DMS 273 (cell line): ENCODE measurements at regions not wholly inside any gene's neighbourhood (a gene's known extent, or its start where the extent isn't known, plus 50 kb on each side); places are given as distances from the start of the nearest gene placed in this dataset.

ENCODE experiments used
- DNase-seq: peaks from one replicate; lab custom pipeline; 2025; ENCODE audit not compliant: unreplicated experiment; lab: John Stamatoyannopoulos, UW

GRCh38 chr15:31803388-31803884, 226.9 kb upstream of the CHRNA7 start:
- no peak for DNase-seq

DNA sequence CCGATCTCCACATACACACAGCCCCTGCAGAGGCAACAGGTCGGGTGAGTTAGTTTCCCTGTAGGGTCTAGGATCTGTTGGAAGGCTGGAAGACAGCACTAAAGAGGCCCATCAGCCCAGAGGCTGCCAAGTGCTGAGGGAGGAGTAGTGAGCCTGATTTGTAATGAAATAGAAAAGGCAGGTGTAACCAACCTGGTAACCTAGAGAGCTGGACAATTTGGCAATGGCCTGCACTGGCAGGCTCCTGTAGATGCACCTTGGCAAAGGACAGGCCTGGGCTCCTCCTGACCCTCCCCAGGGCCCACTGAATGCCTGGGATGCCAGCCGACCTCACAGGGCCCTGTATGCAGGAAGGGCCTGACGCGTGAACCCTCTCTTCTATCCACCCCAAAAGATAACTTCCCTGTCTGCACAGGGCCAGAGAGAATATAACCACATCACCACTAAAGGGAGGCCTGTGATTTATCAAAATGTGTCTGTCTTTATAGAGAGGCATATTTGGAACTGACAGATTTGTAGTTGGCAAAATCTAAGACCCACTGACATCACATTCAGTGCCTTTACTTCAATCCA, 225.1 kb upstream of the CHRNA7 start:
- DNase-seq, result no peak

DNA sequence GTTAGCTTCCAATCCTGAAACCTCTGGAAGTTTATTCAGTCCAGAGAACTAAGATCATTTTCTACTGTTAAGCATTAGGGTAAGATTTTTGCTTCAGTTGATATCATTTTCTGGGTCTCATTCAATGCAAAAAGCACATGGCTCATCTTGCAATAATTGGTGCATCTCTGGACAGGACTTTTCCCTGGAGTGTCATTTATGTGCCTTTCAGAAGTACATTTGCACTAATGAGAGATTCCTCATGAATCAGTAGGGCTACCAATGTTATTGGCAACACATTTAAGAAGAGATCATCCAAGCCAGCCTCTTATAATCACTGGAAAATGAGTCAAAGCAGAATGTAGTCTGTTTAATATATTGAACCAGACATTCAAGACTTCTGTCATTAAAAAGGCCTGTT, 224.2 kb upstream of the CHRNA7 start:
- DNase-seq, result no peak

DNA sequence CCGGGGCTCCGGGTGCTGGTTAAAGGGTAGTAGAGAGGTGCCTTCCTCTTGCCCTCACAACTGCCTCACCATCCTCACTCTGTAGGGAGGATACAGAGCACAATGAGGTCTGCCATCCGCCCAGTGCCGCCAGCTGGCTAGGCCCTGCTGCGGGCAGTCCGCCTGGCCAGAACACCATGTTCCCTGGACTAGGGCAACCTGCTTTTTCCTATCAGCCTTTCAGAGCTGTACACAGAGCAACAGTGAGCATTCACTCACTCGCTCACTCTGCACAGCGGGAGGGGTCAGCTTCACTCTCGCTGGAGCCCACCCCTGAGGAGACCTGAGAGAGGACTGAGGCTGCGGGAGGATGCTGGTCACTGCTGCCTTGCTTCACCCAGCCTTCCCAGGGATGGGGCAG, 218.7 kb upstream of the CHRNA7 start:
- no peak for DNase-seq

DNA sequence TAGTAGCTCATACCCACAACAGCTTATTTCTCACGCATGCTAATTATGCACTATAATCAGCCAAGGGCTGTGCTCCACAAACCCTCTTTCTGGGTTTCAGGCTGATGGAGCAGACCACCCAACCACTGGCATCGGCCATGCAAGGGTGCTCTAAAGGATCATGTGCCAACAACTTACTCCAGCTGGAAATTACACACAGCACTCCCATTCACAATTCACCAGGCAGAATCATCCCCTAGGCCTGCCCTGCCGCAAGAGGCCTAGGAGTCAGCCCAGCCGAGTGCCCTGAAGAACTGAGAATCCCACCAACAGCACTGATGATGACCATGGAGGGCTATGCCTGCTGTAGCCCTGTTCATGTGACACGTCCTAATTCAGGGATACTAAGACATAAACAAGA, 216.2 kb upstream of the CHRNA7 start:
- DNase-seq, result no peak

DNA sequence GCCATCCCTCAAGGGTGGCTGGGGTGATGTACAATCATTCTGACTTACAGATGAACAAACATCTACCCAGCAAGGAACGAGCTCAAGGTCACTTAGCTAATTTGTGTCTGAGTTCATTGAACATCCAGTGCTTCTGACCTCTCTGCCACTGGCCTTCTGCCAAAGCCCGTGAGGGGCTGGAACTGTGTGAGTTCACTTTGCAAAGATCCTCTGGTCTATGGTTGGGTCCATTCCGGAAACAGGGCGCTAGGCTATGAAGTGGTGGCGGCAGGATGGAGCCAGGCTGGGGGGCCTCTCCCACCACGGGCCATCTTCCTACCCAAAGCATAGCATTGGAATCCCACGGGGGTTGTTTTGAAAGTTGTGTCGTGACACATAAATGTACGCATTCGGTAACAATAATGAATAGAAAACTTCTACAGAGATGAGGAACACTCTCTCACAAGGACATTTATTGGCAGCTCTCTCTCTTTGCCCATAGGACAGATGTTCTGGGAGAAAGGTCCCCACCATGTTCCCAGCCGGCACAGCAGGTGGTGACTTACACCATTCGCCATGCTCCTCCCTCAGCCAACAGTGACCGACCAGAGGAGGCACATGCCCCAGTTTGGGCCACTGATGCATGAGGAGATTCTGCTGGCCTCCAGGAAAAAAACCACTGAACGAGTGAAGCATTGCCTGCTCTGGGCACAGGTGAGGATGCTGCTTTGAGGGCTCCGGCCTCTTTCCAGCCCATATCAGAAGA, 214.7 kb upstream of the CHRNA7 start:
- no peak for DNase-seq

GRCh38 chr15:31822463-31822862, 207.9 kb upstream of the CHRNA7 start:
- DNase-seq, result no peak

DNA sequence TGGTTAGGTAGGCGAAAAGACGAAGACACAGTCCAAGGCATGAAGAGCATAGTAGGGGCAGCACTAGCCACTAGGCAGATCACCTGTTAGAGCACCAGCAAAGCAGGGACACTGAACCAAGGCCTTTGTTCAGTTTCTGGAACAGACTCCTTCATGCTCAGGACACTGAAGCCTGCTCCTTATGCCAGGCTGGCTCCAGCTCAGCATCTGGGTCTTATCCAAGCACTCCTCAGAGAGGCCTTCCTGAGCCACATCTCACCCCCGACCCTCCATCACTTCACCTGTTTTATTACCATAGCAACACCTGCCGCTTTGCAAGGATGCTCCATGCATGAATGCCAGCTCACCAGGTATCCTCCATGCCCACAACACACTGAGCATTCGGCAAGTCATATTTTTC, 206.3 kb upstream of the CHRNA7 start:
- no peak for DNase-seq

- no peak for DNase-seq
Measured at GRCh38 chr15:31828594-31828993, 201.7 kb upstream of the CHRNA7 start.

- no peak for DNase-seq
Measured at GRCh38 chr15:31830591-31830990, 199.7 kb upstream of the CHRNA7 start.

DNA sequence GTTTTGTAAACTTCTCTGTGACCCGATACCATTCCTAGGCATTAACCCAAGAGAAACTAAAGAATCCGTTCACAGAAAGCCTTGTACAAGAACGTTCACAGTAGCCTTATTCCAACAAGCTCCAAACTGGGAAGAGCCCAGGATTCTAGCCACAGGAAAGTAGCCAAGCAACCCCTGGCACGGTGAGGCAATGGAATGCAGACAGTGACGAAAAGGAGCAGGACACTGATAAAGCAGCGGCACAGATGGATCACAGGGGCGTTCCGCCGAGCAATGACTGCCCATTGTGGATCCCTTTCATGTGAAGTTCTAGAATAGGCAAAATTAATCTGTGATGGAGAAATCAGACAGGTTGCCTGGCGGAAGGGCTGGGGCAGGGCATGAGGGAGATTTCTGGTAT, 198.7 kb upstream of the CHRNA7 start:
- DNase-seq, result no peak

GRCh38 chr15:31834654-31835053, 195.7 kb upstream of the CHRNA7 start:
- DNase-seq, result no peak

DNA sequence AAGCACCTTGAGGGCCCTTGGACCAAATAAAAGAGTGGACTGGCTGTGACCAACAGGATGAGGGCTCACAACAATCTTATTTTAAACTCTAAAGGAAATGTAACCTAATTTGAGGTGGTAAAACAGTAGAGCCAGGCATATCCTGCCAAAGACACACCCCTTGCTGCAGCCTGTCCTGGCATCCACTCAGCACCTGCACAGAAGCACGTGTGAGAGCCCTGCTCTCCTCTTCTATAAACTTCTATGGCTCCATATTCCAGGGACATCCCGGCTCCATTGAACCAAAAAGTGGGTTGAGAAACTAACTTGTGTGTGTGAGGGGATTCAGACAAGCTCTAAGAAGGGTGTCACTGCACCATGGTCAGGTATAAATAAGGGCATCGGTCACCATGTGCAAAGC, 190.9 kb upstream of the CHRNA7 start:
- DNase-seq, result no peak

DNA sequence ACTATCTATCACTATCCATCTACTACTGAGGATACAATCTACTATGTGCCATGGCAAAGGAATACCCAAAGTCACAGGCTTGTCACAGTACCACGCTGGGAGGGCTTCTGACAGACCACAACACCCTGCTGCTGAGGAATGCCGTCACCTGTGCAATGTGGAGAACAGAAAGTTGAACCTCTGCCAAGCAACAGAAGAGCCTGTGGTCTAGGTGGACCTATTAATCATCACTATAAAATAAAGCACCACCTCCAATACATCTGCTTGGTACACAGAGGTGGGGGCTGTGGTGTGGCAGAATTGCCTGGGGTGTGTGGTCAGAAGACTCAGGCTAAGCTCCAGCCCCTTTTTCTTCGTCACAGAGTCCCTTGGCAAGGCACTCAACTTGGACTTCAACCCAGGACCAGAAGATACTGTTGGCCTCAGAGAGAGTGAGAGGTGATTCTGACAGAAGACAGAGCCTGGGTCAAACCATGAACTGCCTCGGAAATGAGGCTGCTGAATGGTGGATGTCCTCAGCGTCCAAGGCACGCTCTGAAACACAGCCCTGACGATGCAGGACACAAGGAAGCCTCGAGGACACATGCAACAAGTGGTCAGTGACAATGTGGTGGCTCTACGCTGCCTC, 189.4 kb upstream of the CHRNA7 start:
- no peak for DNase-seq

DNA sequence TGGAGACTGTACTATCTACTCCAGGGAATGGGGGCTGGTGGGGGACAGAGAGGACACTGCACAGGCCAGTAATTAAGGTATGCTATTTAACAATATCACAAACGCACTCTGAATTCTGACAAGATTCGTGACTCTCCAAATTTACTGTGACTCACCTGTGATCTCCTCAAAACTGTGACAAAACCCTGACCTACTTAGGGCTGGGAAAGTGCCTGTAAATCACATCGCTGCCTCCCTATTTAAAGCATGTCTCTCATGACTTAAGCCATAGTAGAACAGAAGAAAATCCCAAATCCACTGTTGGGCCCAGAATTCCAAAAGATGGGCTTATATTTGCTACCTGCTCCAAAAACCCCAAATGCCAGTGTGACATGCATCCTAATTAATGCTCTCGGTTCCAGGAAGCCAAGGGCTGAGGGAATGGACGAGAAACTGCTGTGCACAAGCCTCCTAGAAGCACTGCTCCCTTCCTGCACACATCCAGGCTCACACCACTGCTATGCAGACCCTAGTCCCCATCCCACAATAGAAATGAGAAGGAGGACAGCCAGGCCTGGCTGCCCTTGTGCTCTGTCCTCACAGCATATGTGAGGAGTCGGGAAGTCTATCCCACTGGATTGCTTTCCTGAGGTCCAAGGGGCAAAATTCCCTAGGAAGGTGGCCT, 187.7 kb upstream of the CHRNA7 start:
- DNase-seq, result no peak

DNA sequence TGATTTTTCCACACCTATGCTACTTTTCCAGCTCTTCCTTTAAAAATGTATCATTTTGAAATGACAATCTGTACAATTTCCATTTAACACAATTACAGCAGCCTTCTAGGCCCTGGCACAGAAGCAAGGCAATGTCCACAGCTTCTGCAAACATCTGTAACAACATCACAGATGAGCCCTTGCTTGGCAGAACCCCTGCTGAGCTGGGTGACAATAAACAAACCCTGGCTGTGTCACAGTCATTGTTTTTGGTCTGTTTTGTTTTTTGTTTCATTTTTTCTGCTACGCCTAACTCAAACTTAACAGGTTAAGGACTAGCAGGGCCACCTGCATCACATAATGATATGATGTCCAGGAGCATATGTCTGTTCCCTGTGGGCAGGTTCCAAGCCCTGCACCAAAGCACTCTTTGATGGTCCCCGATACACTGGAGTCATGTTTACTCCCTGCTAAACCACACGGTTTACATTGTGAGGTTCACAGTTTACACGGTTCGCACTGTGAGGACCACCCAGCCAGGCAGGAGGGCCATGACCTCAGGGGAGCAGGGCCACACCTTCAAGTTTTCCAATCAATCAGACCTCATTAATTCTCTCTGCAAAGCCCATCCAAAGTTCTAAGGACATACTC, 186.8 kb upstream of the CHRNA7 start:
- DNase-seq, result no peak

GRCh38 chr15:31845791-31846190, 184.5 kb upstream of the CHRNA7 start:
- no peak for DNase-seq

GRCh38 chr15:31847961-31848360, 182.4 kb upstream of the CHRNA7 start:
- DNase-seq, result no peak

DNA sequence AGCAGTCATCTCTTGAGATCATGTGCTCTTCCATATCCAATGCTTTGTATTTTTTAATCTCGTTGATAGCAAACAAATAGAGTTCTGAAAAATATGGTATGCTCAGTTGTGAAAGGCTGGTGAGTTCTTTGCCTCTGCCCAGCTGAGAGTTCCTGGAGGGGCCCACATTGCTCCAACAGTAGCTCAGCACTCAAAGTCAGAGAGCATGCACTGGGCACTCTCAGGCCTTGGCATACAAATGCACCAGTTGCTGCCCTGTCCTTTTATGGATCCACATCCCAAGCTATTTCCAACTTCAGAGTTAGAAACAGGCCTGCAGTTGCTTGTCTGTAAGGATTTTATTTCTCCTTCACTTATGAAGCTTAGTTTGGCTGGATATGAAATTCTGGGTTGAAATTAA, 181.7 kb upstream of the CHRNA7 start:
- no peak for DNase-seq

- DNase-seq, result no peak
Measured at GRCh38 chr15:31852933-31853799, 177.1 kb upstream of the CHRNA7 start.
